ENCODE measurements at regions not wholly inside any gene's neighbourhood (a gene's known extent, or its start where the extent isn't known, plus 50 kb on each side); places are given as distances from the start of the nearest gene placed in this dataset.

DNA sequence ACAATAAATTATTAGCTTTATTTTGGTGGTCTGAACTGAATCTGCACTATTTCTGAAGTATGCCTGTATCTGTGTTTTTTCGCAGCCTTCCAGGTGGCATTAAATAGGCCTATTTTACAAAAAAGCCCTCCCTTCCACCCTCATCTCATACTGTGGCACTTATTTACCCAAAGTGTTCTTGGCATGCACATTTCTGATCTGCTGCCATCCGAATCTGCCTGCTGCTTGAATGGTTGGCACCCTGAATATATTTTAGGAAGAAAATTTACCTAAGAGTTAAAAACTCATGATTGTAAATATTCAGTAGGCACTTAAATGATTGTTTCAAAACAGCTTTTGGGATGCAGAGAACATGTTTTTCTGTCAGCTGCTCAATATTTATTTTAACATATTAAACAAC lies 150.1 kb downstream of the SLC28A3 start:
- Histone ChIP-seq H3K9me2 (replicated peaks; ENCODE audit: insufficient read depth) (no peaks in the 10 kb centered on the region), H3K4me1 (ENCODE audit: insufficient read depth) (no peaks in the 10 kb centered on the region), H4K20me1 (ENCODE audit: insufficient read depth, poor library complexity, severe bottlenecking) (no peaks in the 10 kb centered on the region), H3K79me2 (no peaks in the 10 kb centered on the region), H3K4me3 (no peak overlapping the region), H3K27ac (no peak overlapping the region), H2AFZ (no peak overlapping the region), H3K36me3 (replicated peaks; ENCODE audit: insufficient read depth, low read depth) (no peaks in the 10 kb centered on the region), H3K9me3 (ENCODE audit: low read depth) (no peaks in the 10 kb centered on the region), H3K4me2 (no peak overlapping the region), H3K27me3 (peaks cover 4% of the 10 kb centered on the region)
- WGBS (ENCODE audit: low lambda C conversion rate, missing lambda C conversion rate): 93% methylated on average over 2 of the region's 2 CpGs
- TF ChIP-seq, protein P1, sequence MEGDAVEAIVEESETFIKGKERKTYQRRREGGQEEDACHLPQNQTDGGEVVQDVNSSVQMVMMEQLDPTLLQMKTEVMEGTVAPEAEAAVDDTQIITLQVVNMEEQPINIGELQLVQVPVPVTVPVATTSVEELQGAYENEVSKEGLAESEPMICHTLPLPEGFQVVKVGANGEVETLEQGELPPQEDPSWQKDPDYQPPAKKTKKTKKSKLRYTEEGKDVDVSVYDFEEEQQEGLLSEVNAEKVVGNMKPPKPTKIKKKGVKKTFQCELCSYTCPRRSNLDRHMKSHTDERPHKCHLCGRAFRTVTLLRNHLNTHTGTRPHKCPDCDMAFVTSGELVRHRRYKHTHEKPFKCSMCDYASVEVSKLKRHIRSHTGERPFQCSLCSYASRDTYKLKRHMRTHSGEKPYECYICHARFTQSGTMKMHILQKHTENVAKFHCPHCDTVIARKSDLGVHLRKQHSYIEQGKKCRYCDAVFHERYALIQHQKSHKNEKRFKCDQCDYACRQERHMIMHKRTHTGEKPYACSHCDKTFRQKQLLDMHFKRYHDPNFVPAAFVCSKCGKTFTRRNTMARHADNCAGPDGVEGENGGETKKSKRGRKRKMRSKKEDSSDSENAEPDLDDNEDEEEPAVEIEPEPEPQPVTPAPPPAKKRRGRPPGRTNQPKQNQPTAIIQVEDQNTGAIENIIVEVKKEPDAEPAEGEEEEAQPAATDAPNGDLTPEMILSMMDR (IDR thresholded peaks at IDR 0.05; ENCODE audit: poor library complexity): no peak
- TF ChIP-seq EZH2 (IDR thresholded peaks at IDR 0.05; ENCODE audit: borderline replicate concordance): no peak
- TF ChIP-seq EZH2phosphoT487 (IDR thresholded peaks at IDR 0.05; ENCODE audit: low read depth, severe bottlenecking, unreplicated experiment): no peak
- DNase-seq (ENCODE audit: low spot score): no peak

DNA sequence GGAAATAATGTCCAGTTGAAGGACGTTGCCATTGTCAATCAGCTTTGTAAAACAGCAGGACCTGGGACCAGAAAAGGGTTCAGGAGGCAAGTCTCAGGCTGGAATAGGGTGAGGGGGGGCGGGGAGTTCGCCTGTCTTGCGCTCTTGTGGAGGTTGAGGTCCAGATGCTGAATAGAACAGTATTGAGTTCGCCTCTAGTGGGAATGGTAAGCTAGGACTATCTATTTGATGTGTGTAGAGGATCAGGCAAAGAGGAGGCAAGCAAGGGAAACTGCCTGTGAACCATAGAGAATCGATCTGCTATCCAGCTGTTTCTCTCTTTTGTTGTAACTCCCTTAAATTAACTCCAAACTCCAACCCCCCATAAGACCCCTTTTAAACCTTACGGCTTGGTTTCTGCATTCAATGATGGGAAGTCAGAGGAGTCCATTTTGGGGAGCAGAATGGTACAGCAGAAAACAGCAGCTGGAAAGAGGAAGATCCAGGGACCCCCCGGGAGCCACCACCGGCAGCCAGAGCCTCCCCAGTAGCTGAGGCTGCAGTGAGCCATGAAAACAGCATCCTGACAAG lies 133.7 kb downstream of the SLC28A3 start:
- Histone ChIP-seq H3K36me3 (replicated peaks; ENCODE audit: insufficient read depth, low read depth) (no peaks in the 10 kb centered on the region), H3K9me2 (replicated peaks; ENCODE audit: insufficient read depth) (no peaks in the 10 kb centered on the region), H2AFZ (no peak overlapping the region), H3K4me2 (no peak overlapping the region), H3K27me3 (no peaks in the 10 kb centered on the region), H3K4me1 (ENCODE audit: insufficient read depth) (no peaks in the 10 kb centered on the region), H3K4me3 (no peak overlapping the region), H3K27ac (no peak overlapping the region), H3K79me2 (no peaks in the 10 kb centered on the region), H3K9me3 (ENCODE audit: low read depth) (no peaks in the 10 kb centered on the region), H4K20me1 (ENCODE audit: insufficient read depth, poor library complexity, severe bottlenecking) (no peaks in the 10 kb centered on the region)
- no peak for TF ChIP-seq EZH2phosphoT487 (IDR thresholded peaks at IDR 0.05; ENCODE audit: low read depth, severe bottlenecking, unreplicated experiment)
- no peak for TF ChIP-seq EZH2 (IDR thresholded peaks at IDR 0.05; ENCODE audit: borderline replicate concordance)
- TF ChIP-seq, protein P1 (IDR thresholded peaks at IDR 0.05; ENCODE audit: poor library complexity): no peak
- DNase-seq (ENCODE audit: low spot score): no peak
- 86% methylated on average over 9 of the region's 9 CpGs for WGBS (ENCODE audit: low lambda C conversion rate, missing lambda C conversion rate)

DNA sequence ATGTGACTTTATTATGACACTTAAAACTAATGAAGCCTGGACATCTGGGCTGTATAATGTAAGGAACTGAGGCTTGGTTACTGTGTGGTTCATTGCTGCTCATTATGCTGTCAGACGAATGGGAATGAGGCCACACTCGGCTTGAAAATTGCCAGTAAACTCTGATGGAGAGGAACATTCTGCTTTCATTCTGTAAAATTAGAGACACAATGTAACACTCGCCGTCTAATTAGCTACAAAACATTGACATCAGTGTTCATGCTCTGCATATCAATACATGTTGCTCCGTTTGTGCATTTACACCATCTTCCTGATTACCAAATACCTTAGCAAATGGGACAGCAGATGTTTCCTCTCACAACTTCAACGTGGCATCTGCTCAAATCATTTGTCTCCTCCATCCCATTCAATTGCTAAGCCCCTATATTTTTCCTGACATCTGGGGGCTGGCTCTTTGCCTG lies 133.0 kb downstream of the SLC28A3 start:
- Histone ChIP-seq H3K4me2 (no peak overlapping the region), H3K9me3 (ENCODE audit: low read depth) (no peaks in the 10 kb centered on the region), H3K36me3 (replicated peaks; ENCODE audit: insufficient read depth, low read depth) (no peaks in the 10 kb centered on the region), H3K4me1 (ENCODE audit: insufficient read depth) (no peaks in the 10 kb centered on the region), H3K27me3 (no peaks in the 10 kb centered on the region), H3K4me3 (no peak overlapping the region), H3K79me2 (no peaks in the 10 kb centered on the region), H4K20me1 (ENCODE audit: insufficient read depth, poor library complexity, severe bottlenecking) (no peaks in the 10 kb centered on the region), H3K9me2 (replicated peaks; ENCODE audit: insufficient read depth) (no peaks in the 10 kb centered on the region), H3K27ac (no peak overlapping the region), H2AFZ (no peak overlapping the region)
- 72% methylated on average over 6 of the region's 6 CpGs for WGBS (ENCODE audit: low lambda C conversion rate, missing lambda C conversion rate)
- TF ChIP-seq EZH2phosphoT487 (IDR thresholded peaks at IDR 0.05; ENCODE audit: low read depth, severe bottlenecking, unreplicated experiment): no peak
- no peak for TF ChIP-seq EZH2 (IDR thresholded peaks at IDR 0.05; ENCODE audit: borderline replicate concordance)
- TF ChIP-seq, protein P1 (IDR thresholded peaks at IDR 0.05; ENCODE audit: poor library complexity): no peak
- no peak for DNase-seq (ENCODE audit: low spot score)

All from hepatocyte (in vitro differentiated cells).